Stimulated activated effector memory CD8-positive, alpha-beta T cell treated with anti-CD3 and anti-CD28 coated beads, Interleukin-12 subunit alpha, Interleukin-12 subunit beta, amount 100 ng/mL, for 72 hours (primary cell): ENCODE measurements at regions not wholly inside any gene's neighbourhood (a gene's known extent, or its start where the extent isn't known, plus 50 kb on each side); places are given as distances from the start of the nearest gene placed in this dataset.

Source experiments
- ATAC-seq: fragments of 150-1000 bp; cut with Tn5 transposase; 2 replicates; pipeline ENCODE4 v1.10.0; 2021
- DNase-seq, 2 donors: peaks; one replicate each; pipeline ENCODE4 v3.0.0; 2021 to 2022; ENCODE audit warnings: low spot score in 2 of 2
- H3K27ac Mint-ChIP-seq: one replicate; pipeline ENCODE4 v1.8.0; 2022; ENCODE audit warnings: mild to moderate bottlenecking, mixed read lengths
- H3K36me3 Mint-ChIP-seq: one replicate; pipeline ENCODE4 v1.8.0; 2022; ENCODE audit warnings: mild to moderate bottlenecking, mixed read lengths
- H3K4me1 Mint-ChIP-seq: one replicate; pipeline ENCODE4 v1.8.0; 2022; ENCODE audit warnings: mixed read lengths
- H3K4me3 Mint-ChIP-seq: one replicate; pipeline ENCODE4 v1.8.0; 2022; ENCODE audit warnings: mild to moderate bottlenecking, mixed read lengths
- H3K9me3 Mint-ChIP-seq: one replicate; pipeline ENCODE4 v1.8.0; 2022; ENCODE audit warnings: mixed read lengths

- H3K9me3 Mint-ChIP-seq, result no peaks in the 10 kb centered on the region
- H3K4me3 Mint-ChIP-seq, result no peak overlapping the region
- no peak overlapping the region for H3K27ac Mint-ChIP-seq
- H3K4me1 Mint-ChIP-seq, result peaks cover 36% of the 10 kb centered on the region
- ATAC-seq (no peak), DNase-seq (no peak)
- H3K36me3 Mint-ChIP-seq, result no peaks in the 10 kb centered on the region
Measured at GRCh38 chr2:41873102-41874031, 174.5 kb upstream of the PKDCC start.

GRCh38 chr2:41877114-41877678, 170.6 kb upstream of the PKDCC start:
- no peak overlapping the region for H3K4me3 Mint-ChIP-seq
- DNase-seq, result no peak
- H3K27ac Mint-ChIP-seq, result no peak overlapping the region
- no peak for ATAC-seq
- no peaks in the 10 kb centered on the region for H3K9me3 Mint-ChIP-seq
- H3K4me1 Mint-ChIP-seq, result peaks cover 35% of the 10 kb centered on the region
- no peaks in the 10 kb centered on the region for H3K36me3 Mint-ChIP-seq

GRCh38 chr2:41878056-41878455, 169.8 kb upstream of the PKDCC start:
- DNase-seq (no peak), ATAC-seq (no peak)
- no peak overlapping the region for H3K4me3 Mint-ChIP-seq
- peaks cover 27% of the 10 kb centered on the region for H3K4me1 Mint-ChIP-seq
- H3K36me3 Mint-ChIP-seq, result no peaks in the 10 kb centered on the region
- H3K27ac Mint-ChIP-seq, result no peak overlapping the region
- H3K9me3 Mint-ChIP-seq, result no peaks in the 10 kb centered on the region

GRCh38 chr2:41878716-41879234, 169.0 kb upstream of the PKDCC start:
- H3K27ac Mint-ChIP-seq, result no peak overlapping the region

GRCh38 chr2:41879235-41879916, 168.4 kb upstream of the PKDCC start:
- Mint-ChIP-seq H3K4me3 (no peak overlapping the region), H3K4me1 (peaks cover 25% of the 10 kb centered on the region), H3K9me3 (no peaks in the 10 kb centered on the region), H3K27ac (no peak overlapping the region), H3K36me3 (no peaks in the 10 kb centered on the region)
- peak; percentile 37 for ATAC-seq
- DNase-seq, result no peak

More at GRCh38 chr2:41878716-41879234, 169.0 kb upstream of the PKDCC start:
- Mint-ChIP-seq H3K36me3 (no peaks in the 10 kb centered on the region), H3K9me3 (no peaks in the 10 kb centered on the region), H3K4me3 (no peak overlapping the region), H3K4me1 (peaks cover 22% of the 10 kb centered on the region)
- DNase-seq (no peak), ATAC-seq (no peak)

GRCh38 chr2:41880561-41881243, 167.1 kb upstream of the PKDCC start:
- Mint-ChIP-seq H3K4me3 (no peak overlapping the region), H3K4me1 (peaks cover 36% of the 10 kb centered on the region), H3K27ac (no peak overlapping the region), H3K9me3 (no peaks in the 10 kb centered on the region), H3K36me3 (no peaks in the 10 kb centered on the region)
- DNase-seq (no peak), ATAC-seq (no peak)

GRCh38 chr2:41881249-41881648, 166.6 kb upstream of the PKDCC start:
- Mint-ChIP-seq H3K36me3 (no peaks in the 10 kb centered on the region), H3K27ac (no peak overlapping the region), H3K9me3 (no peaks in the 10 kb centered on the region), H3K4me3 (no peak overlapping the region), H3K4me1 (peaks cover 36% of the 10 kb centered on the region)
- ATAC-seq (no peak), DNase-seq (no peak)

GRCh38 chr2:41884718-41885117, 163.1 kb upstream of the PKDCC start:
- Mint-ChIP-seq H3K4me1 (peaks cover 27% of the 10 kb centered on the region), H3K9me3 (no peaks in the 10 kb centered on the region), H3K36me3 (no peaks in the 10 kb centered on the region), H3K27ac (no peak overlapping the region), H3K4me3 (no peak overlapping the region)
- peak; percentile 69 for ATAC-seq
- DNase-seq, result no peak

- Mint-ChIP-seq H3K27ac (no peak overlapping the region), H3K4me1 (peaks cover 20% of the 10 kb centered on the region)
- DNase-seq, result no peak
Measured at GRCh38 chr2:41886145-41886664, 161.6 kb upstream of the PKDCC start.

GRCh38 chr2:41886757-41887156, 161.1 kb upstream of the PKDCC start:
- Mint-ChIP-seq H3K9me3 (no peaks in the 10 kb centered on the region), H3K27ac (no peak overlapping the region), H3K4me1 (peaks cover 16% of the 10 kb centered on the region), H3K4me3 (no peak overlapping the region), H3K36me3 (no peaks in the 10 kb centered on the region)
- DNase-seq (no peak), ATAC-seq (no peak)

More at GRCh38 chr2:41886145-41886664, 161.6 kb upstream of the PKDCC start:
- Mint-ChIP-seq H3K36me3 (no peaks in the 10 kb centered on the region), H3K4me3 (no peak overlapping the region), H3K9me3 (no peaks in the 10 kb centered on the region)
- no peak for ATAC-seq

GRCh38 chr2:41890341-41890740, 157.5 kb upstream of the PKDCC start:
- no peak overlapping the region for H3K27ac Mint-ChIP-seq
- ATAC-seq (no peak), DNase-seq (no peak)
- H3K36me3 Mint-ChIP-seq, result no peaks in the 10 kb centered on the region
- H3K9me3 Mint-ChIP-seq, result no peaks in the 10 kb centered on the region
- H3K4me1 Mint-ChIP-seq, result peaks cover 21% of the 10 kb centered on the region
- H3K4me3 Mint-ChIP-seq, result no peak overlapping the region

- peaks cover 41% of the 10 kb centered on the region for H3K4me1 Mint-ChIP-seq
- DNase-seq, result no peak
- no peak overlapping the region for H3K4me3 Mint-ChIP-seq
- no peaks in the 10 kb centered on the region for H3K36me3 Mint-ChIP-seq
- ATAC-seq, result no peak
- no peaks in the 10 kb centered on the region for H3K9me3 Mint-ChIP-seq
- H3K27ac Mint-ChIP-seq, result no peak overlapping the region
Measured at GRCh38 chr2:41892476-41892875, 155.3 kb upstream of the PKDCC start.

- H3K4me3 Mint-ChIP-seq, result no peak overlapping the region
- no peaks in the 10 kb centered on the region for H3K9me3 Mint-ChIP-seq
- peak overlapping the region; percentile 29 for H3K27ac Mint-ChIP-seq
- ATAC-seq (no peak), DNase-seq (no peak)
- peaks cover 56% of the 10 kb centered on the region for H3K4me1 Mint-ChIP-seq
- H3K36me3 Mint-ChIP-seq, result no peaks in the 10 kb centered on the region
Measured at GRCh38 chr2:41894563-41895333, 153.1 kb upstream of the PKDCC start.

GRCh38 chr2:41895334-41895664, 152.5 kb upstream of the PKDCC start:
- Mint-ChIP-seq H3K4me1 (peaks cover 56% of the 10 kb centered on the region), H3K27ac (peak overlapping the region; percentile 29), H3K9me3 (no peaks in the 10 kb centered on the region), H3K4me3 (peak overlapping the region; percentile 35), H3K36me3 (no peaks in the 10 kb centered on the region)
- DNase-seq, result no peak
- ATAC-seq, result no peak
